HUDEP-2 (cell line): ENCODE measurements at regions not wholly inside any gene's neighbourhood (a gene's known extent, or its start where the extent isn't known, plus 50 kb on each side); places are given as distances from the start of the nearest gene placed in this dataset.

Experiments used
- DNase-seq, 76 experiments: peaks; one replicate each; lab custom pipeline; 2025; ENCODE audit not compliant: unreplicated experiment in 76 of 76; lab: John Stamatoyannopoulos, UW

- no peak for DNase-seq
Observed at GRCh38 chr2:37833423-37833822, 91.7 kb upstream of the RMDN2 start.

- DNase-seq = no peak
Observed at GRCh38 chr2:37836270-37836669, 88.8 kb upstream of the RMDN2 start.

GRCh38 chr2:37836711-37837110 is 88.4 kb upstream of the RMDN2 start:
- no peak for DNase-seq

- no peak for DNase-seq
Observed at GRCh38 chr2:37837628-37838328, 87.3 kb upstream of the RMDN2 start.

GRCh38 chr2:37838541-37839167 is 86.4 kb upstream of the RMDN2 start:
- no peak for DNase-seq

GRCh38 chr2:37839991-37840390 is 85.1 kb upstream of the RMDN2 start:
- no peak for DNase-seq

- DNase-seq = no peak
Observed at GRCh38 chr2:37842732-37843440, 82.2 kb upstream of the RMDN2 start.

- no peak for DNase-seq
Observed at GRCh38 chr2:37843556-37843955, 81.5 kb upstream of the RMDN2 start.

- DNase-seq = no peak
Observed at GRCh38 chr2:37846207-37846606, 78.9 kb upstream of the RMDN2 start.

- DNase-seq = no peak
Observed at GRCh38 chr2:37847792-37848191, 77.3 kb upstream of the RMDN2 start.

GRCh38 chr2:37848451-37848850 is 76.6 kb upstream of the RMDN2 start:
- no peak for DNase-seq

GRCh38 chr2:37849911-37850310 is 75.2 kb upstream of the RMDN2 start:
- DNase-seq = no peak

- no peak for DNase-seq
Observed at GRCh38 chr2:37851428-37851827, 73.7 kb upstream of the RMDN2 start.

GRCh38 chr2:37851828-37852584 is 73.1 kb upstream of the RMDN2 start:
- DNase-seq = no peak

GRCh38 chr2:37852585-37853014 is 72.5 kb upstream of the RMDN2 start:
- no peak for DNase-seq

- no peak for DNase-seq
Observed at GRCh38 chr2:37854676-37855282, 70.3 kb upstream of the RMDN2 start.

- DNase-seq = no peak
Observed at GRCh38 chr2:37855283-37856041, 69.6 kb upstream of the RMDN2 start.

- no peak for DNase-seq
Observed at GRCh38 chr2:37856101-37856751, 68.9 kb upstream of the RMDN2 start.

- DNase-seq = no peak
Observed at GRCh38 chr2:37857575-37858399, 67.3 kb upstream of the RMDN2 start.
